ENCODE measurements at regions not wholly inside any gene's neighbourhood (a gene's known extent, or its start where the extent isn't known, plus 50 kb on each side); places are given as distances from the start of the nearest gene placed in this dataset.

DNA sequence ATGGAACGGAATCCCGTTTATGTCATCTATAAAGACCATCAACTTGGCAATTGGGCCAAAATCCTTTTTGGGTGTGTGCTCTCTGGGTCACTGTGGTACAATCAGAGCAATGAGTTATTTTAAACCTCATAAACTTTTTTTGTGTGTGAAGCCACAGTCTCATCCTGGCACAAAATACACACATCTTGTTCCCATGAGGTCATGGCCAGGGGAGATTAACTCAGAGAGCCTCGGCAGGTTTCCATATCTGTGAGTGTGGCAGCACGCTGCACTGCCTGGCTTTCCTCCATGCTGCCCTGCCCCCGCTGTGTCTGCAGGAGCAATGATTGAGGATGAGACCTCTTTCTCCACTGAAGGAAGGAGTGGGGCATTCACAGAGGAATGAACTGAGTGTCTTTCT, 54.0 kb upstream of the DLG1 start:
- Histone ChIP-seq H3K9me2 (replicated peaks; ENCODE audit: control insufficient read depth, low read length) (no peaks in the 10 kb centered on the region), H3K4me1 (ENCODE audit: control insufficient read depth, low read length) (peaks cover 9% of the 10 kb centered on the region), H3K9me3 (ENCODE audit: control insufficient read depth, insufficient read depth, low read length) (no peaks in the 10 kb centered on the region), H3K27me3 (ENCODE audit: control insufficient read depth, low read length) (peaks cover 27% of the 10 kb centered on the region), H4K20me1 (ENCODE audit: control insufficient read depth, insufficient read depth, low read depth, low read length) (no peaks in the 10 kb centered on the region), H3F3A (ENCODE audit: control insufficient read depth, insufficient read depth) (no peaks in the 10 kb centered on the region), H3K4me2 (ENCODE audit: low read length) (no peak overlapping the region), H3K27ac (ENCODE audit: low read depth, low read length) (no peak overlapping the region), H3K36me3 (ENCODE audit: control insufficient read depth, low read length) (no peaks in the 10 kb centered on the region), H3K4me3 (ENCODE audit: low read length) (no peak overlapping the region), H3K79me2 (ENCODE audit: control insufficient read depth, low read length) (no peaks in the 10 kb centered on the region)
- TF ChIP-seq, protein P1, sequence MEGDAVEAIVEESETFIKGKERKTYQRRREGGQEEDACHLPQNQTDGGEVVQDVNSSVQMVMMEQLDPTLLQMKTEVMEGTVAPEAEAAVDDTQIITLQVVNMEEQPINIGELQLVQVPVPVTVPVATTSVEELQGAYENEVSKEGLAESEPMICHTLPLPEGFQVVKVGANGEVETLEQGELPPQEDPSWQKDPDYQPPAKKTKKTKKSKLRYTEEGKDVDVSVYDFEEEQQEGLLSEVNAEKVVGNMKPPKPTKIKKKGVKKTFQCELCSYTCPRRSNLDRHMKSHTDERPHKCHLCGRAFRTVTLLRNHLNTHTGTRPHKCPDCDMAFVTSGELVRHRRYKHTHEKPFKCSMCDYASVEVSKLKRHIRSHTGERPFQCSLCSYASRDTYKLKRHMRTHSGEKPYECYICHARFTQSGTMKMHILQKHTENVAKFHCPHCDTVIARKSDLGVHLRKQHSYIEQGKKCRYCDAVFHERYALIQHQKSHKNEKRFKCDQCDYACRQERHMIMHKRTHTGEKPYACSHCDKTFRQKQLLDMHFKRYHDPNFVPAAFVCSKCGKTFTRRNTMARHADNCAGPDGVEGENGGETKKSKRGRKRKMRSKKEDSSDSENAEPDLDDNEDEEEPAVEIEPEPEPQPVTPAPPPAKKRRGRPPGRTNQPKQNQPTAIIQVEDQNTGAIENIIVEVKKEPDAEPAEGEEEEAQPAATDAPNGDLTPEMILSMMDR (IDR thresholded peaks at IDR 0.05; ENCODE audit: low read depth, low read length, poor library complexity, severe bottlenecking), result no peak
- no peak for TF ChIP-seq EZH2phosphoT487 (IDR thresholded peaks at IDR 0.05; ENCODE audit: borderline replicate concordance, low read length)

DNA sequence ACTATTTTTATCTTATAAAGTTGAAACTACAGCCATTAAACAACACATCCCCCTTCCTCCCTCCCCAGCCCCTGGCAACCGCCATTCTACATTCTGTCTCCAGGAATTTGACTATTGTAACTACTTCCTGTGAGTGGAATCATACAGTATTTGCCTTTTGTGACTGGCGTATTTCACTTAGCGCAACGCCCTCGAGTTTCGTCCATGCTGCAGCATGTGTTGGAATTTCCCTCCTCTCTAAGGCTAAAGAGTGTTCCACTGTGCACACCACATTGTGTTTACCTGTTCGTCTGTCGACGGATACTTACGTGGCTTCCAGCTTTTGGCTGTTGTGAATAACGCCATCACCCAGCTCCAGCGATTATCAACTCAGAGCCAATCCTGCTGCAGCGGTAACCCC, 52.0 kb upstream of the DLG1 start:
- Histone ChIP-seq H3K4me1 (ENCODE audit: control insufficient read depth, low read length) (peaks cover 9% of the 10 kb centered on the region), H3K79me2 (ENCODE audit: control insufficient read depth, low read length) (no peaks in the 10 kb centered on the region), H3F3A (ENCODE audit: control insufficient read depth, insufficient read depth) (no peaks in the 10 kb centered on the region), H3K27me3 (ENCODE audit: control insufficient read depth, low read length) (peaks cover 27% of the 10 kb centered on the region), H3K36me3 (ENCODE audit: control insufficient read depth, low read length) (no peaks in the 10 kb centered on the region), H4K20me1 (ENCODE audit: control insufficient read depth, insufficient read depth, low read depth, low read length) (no peaks in the 10 kb centered on the region), H3K9me2 (replicated peaks; ENCODE audit: control insufficient read depth, low read length) (no peaks in the 10 kb centered on the region), H3K9me3 (ENCODE audit: control insufficient read depth, insufficient read depth, low read length) (no peaks in the 10 kb centered on the region), H3K4me2 (ENCODE audit: low read length) (no peak overlapping the region), H3K27ac (ENCODE audit: low read depth, low read length) (no peak overlapping the region), H3K4me3 (ENCODE audit: low read length) (no peak overlapping the region)
- TF ChIP-seq, protein P1 (IDR thresholded peaks at IDR 0.05; ENCODE audit: low read depth, low read length, poor library complexity, severe bottlenecking), result no peak
- TF ChIP-seq EZH2phosphoT487 (IDR thresholded peaks at IDR 0.05; ENCODE audit: borderline replicate concordance, low read length), result no peak

DNA sequence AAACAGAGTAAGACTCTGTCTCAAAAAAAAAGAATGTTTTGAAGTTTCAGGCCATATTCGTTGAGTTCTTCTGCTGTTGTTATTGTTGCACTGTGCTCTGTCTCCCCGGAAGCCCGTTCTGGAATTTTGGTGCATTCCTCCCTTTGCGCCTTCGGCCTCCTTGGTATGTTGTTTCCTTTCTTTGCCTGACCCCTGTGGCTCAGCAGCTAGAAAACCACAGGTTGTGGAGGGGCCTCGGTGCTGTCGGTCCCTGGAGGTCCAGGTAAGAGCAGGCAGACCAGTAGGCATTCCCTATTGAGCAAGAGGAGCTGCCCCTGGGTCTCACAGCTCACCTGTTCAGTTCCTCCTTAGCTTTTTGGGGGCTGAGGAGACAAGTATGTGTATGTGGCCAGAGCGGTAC, 51.0 kb upstream of the DLG1 start:
- H4K20me1 ChIP-seq (ENCODE audit: control insufficient read depth, insufficient read depth, low read depth, low read length), result no peaks in the 10 kb centered on the region
- peaks cover 2% of the 10 kb centered on the region for H3K4me1 ChIP-seq (ENCODE audit: control insufficient read depth, low read length)
- TF ChIP-seq, protein P1 (IDR thresholded peaks at IDR 0.05; ENCODE audit: low read depth, low read length, poor library complexity, severe bottlenecking), result no peak
- TF ChIP-seq EZH2phosphoT487 (IDR thresholded peaks at IDR 0.05; ENCODE audit: borderline replicate concordance, low read length), result no peak
- H3K9me2 ChIP-seq (replicated peaks; ENCODE audit: control insufficient read depth, low read length), result no peaks in the 10 kb centered on the region
- H3F3A ChIP-seq (ENCODE audit: control insufficient read depth, insufficient read depth), result no peaks in the 10 kb centered on the region
- H3K27me3 ChIP-seq (ENCODE audit: control insufficient read depth, low read length), result peaks cover 19% of the 10 kb centered on the region
- H3K4me3 ChIP-seq (ENCODE audit: low read length), result no peak overlapping the region
- no peaks in the 10 kb centered on the region for H3K79me2 ChIP-seq (ENCODE audit: control insufficient read depth, low read length)
- H3K36me3 ChIP-seq (ENCODE audit: control insufficient read depth, low read length), result no peaks in the 10 kb centered on the region
- no peak overlapping the region for H3K27ac ChIP-seq (ENCODE audit: low read depth, low read length)
- H3K4me2 ChIP-seq (ENCODE audit: low read length), result no peak overlapping the region
- H3K9me3 ChIP-seq (ENCODE audit: control insufficient read depth, insufficient read depth, low read length), result no peaks in the 10 kb centered on the region
